ENCODE measurements at regions not wholly inside any gene's neighbourhood (a gene's known extent, or its start where the extent isn't known, plus 50 kb on each side); places are given as distances from the start of the nearest gene placed in this dataset.
"Not testable (repeated sequence)": the region's sequence is repeated elsewhere in the genome, so short reads cannot be mapped to it uniquely, and the experiment has no call there.

GRCh38 chr4:28082686-28083390 lies 1222.2 kb downstream of the STIM2 start:
- no peak for DNase-seq (ENCODE audit: low read depth in 2 of 2)

GRCh38 chr4:28092610-28093009 lies 1232.0 kb downstream of the STIM2 start:
- DNase-seq (ENCODE audit: low read depth in 2 of 2): no peak

- no peak for DNase-seq (ENCODE audit: low read depth in 2 of 2)
Observed at GRCh38 chr4:28093071-28093470, 1232.4 kb downstream of the STIM2 start.

- no peak for DNase-seq (ENCODE audit: low read depth in 2 of 2)
Observed at GRCh38 chr4:28101583-28101982, 1240.9 kb downstream of the STIM2 start.

GRCh38 chr4:28105271-28105859 lies 1244.7 kb downstream of the STIM2 start:
- no peak for DNase-seq (ENCODE audit: low read depth in 2 of 2)

- no peak for DNase-seq (ENCODE audit: low read depth in 2 of 2)
Observed at GRCh38 chr4:28106155-28106554, 1245.5 kb downstream of the STIM2 start.

- no peak for DNase-seq (ENCODE audit: low read depth in 2 of 2)
Observed at GRCh38 chr4:28109801-28110200, 1249.2 kb downstream of the STIM2 start.

- DNase-seq (ENCODE audit: low read depth in 2 of 2): not testable (repeated sequence)
Observed at GRCh38 chr4:28112691-28113335, 1252.2 kb downstream of the STIM2 start.

GRCh38 chr4:28113586-28113985 lies 1252.9 kb downstream of the STIM2 start:
- DNase-seq (ENCODE audit: low read depth in 2 of 2): not testable (repeated sequence)

GRCh38 chr4:28116526-28117083 lies 1256.0 kb downstream of the STIM2 start:
- not testable (repeated sequence) for DNase-seq (ENCODE audit: low read depth in 2 of 2)

- no peak for DNase-seq (ENCODE audit: low read depth in 2 of 2)
Observed at GRCh38 chr4:28117084-28117682, 1256.5 kb downstream of the STIM2 start.

- no peak for DNase-seq (ENCODE audit: low read depth in 2 of 2)
Observed at GRCh38 chr4:28146191-28146590, 1285.5 kb downstream of the STIM2 start.

- no peak for DNase-seq (ENCODE audit: low read depth in 2 of 2)
Observed at GRCh38 chr4:28148221-28148620, 1287.6 kb downstream of the STIM2 start.

- DNase-seq (ENCODE audit: low read depth in 2 of 2): no peak
Observed at GRCh38 chr4:28149762-28150161, 1289.1 kb downstream of the STIM2 start.

- DNase-seq (ENCODE audit: low read depth in 2 of 2): no peak
Observed at GRCh38 chr4:28151314-28151713, 1290.7 kb downstream of the STIM2 start.

GRCh38 chr4:28167411-28167810 lies 1306.8 kb downstream of the STIM2 start:
- no peak for DNase-seq (ENCODE audit: low read depth in 2 of 2)

GRCh38 chr4:28176942-28177341 lies 1316.3 kb downstream of the STIM2 start:
- no peak for DNase-seq (ENCODE audit: low read depth in 2 of 2)

GRCh38 chr4:28177641-28178040 lies 1317.0 kb downstream of the STIM2 start:
- no peak for DNase-seq (ENCODE audit: low read depth in 2 of 2)

- DNase-seq (ENCODE audit: low read depth in 2 of 2): no peak
Observed at GRCh38 chr4:28179126-28179525, 1318.5 kb downstream of the STIM2 start.

GRCh38 chr4:28209371-28209924 lies 1348.8 kb downstream of the STIM2 start:
- DNase-seq (ENCODE audit: low read depth in 2 of 2): no peak

GRCh38 chr4:28211676-28212470 lies 1351.2 kb downstream of the STIM2 start:
- DNase-seq (ENCODE audit: low read depth in 2 of 2): no peak
